HEK293 (cell line): ENCODE measurements at regions not wholly inside any gene's neighbourhood (a gene's known extent, or its start where the extent isn't known, plus 50 kb on each side); places are given as distances from the start of the nearest gene placed in this dataset.

Source experiments
- CTCF ChIA-PET: fragments of 350-600 bp; formaldehyde crosslinking; extraction: SDS; loops from one replicate; lab custom pipeline; 2021; ENCODE audit warnings: antibody characterized with exemption; lab: Yijun Ruan, JAX
- POLR2A ChIA-PET: fragments of 300-600 bp; formaldehyde crosslinking; extraction: SDS; loops from one replicate; lab custom pipeline; 2020; ENCODE audit warnings: antibody characterized with exemption, inconsistent platforms; lab: Yijun Ruan, JAX
- H3K27ac ChIP-seq: fragments of 200-500 bp; sonication (Bioruptor generic); 2 replicates; pipeline ENCODE4 v1.5.1; 2014; ENCODE audit warnings: low read depth, low read length, control low read depth, inconsistent platforms; ENCODE audit errors: extremely low read depth
- H3K36me3 ChIP-seq, 2 experiments: fragments of 200-500 bp in 1 of 2; sonication (Bioruptor generic) in 1 of 2; 1 replicate in 1 of 2; 2 replicates in 1 of 2; pipeline ENCODE4 v1.5.1; 2014 to 2017; ENCODE audit warnings: inconsistent platforms in 2 of 2, low read length in 2 of 2; ENCODE audit not compliant: control insufficient read depth in 2 of 2, insufficient read depth in 1 of 2
- H3K4me1 ChIP-seq: fragments of 200-500 bp; sonication (Bioruptor generic); 2 replicates; pipeline ENCODE4 v1.5.1; 2014; ENCODE audit warnings: mild to moderate bottlenecking, low read length, inconsistent platforms; ENCODE audit not compliant: control insufficient read depth, insufficient read depth
- H3K4me3 ChIP-seq: 2 replicates; pipeline ENCODE4 v1.5.1; 2011; ENCODE audit warnings: low read depth, mild to moderate bottlenecking, control low read depth, low read length, moderate library complexity
- H3K9me3 ChIP-seq: fragments of 200-500 bp; sonication (Bioruptor generic); 2 replicates; pipeline ENCODE4 v1.5.1; 2014; ENCODE audit warnings: low read depth, low read length, inconsistent platforms; ENCODE audit not compliant: control insufficient read depth, insufficient read depth
- ATF2 ChIP-seq: fragments of 450-650 bp; formaldehyde crosslinking; IDR thresholded peaks from 2 replicates; pipeline ENCODE4 v1.5.1; 2016; ENCODE audit warnings: missing biosample characterization, missing genetic modification characterization, low read depth
- KLF8 ChIP-seq: fragments of 450-650 bp; formaldehyde crosslinking; IDR thresholded peaks from 2 replicates; pipeline ENCODE4 v1.5.1; 2016; ENCODE audit warnings: missing biosample characterization, missing genetic modification characterization
- MZF1 ChIP-seq: fragments of 450-650 bp; formaldehyde crosslinking; IDR thresholded peaks from 2 replicates; pipeline ENCODE4 v1.5.1; 2017; ENCODE audit warnings: missing biosample characterization, missing genetic modification characterization, borderline replicate concordance
- REST ChIP-seq: fragments of 450-650 bp; formaldehyde crosslinking; IDR thresholded peaks from 2 replicates; pipeline ENCODE4 v1.5.1; 2016; ENCODE audit warnings: missing biosample characterization, missing genetic modification characterization
- ZBTB48 ChIP-seq: fragments of 450-650 bp; formaldehyde crosslinking; IDR thresholded peaks from 2 replicates; pipeline ENCODE4 v1.5.1; 2016; ENCODE audit warnings: missing biosample characterization, missing genetic modification characterization
- ZFP41 ChIP-seq: fragments of 450-650 bp; formaldehyde crosslinking; IDR thresholded peaks from 2 replicates; pipeline ENCODE4 v1.5.1; 2016; ENCODE audit warnings: missing biosample characterization, missing genetic modification characterization, borderline replicate concordance
- ZNF169 ChIP-seq: fragments of 450-650 bp; formaldehyde crosslinking; IDR thresholded peaks from 2 replicates; pipeline ENCODE4 v1.5.1; 2016; ENCODE audit warnings: missing biosample characterization, missing genetic modification characterization
- ZNF221 ChIP-seq: fragments of 450-650 bp; formaldehyde crosslinking; IDR thresholded peaks from 2 replicates; pipeline ENCODE4 v1.5.1; 2017; ENCODE audit warnings: missing biosample characterization, missing genetic modification characterization, borderline replicate concordance
- ZNF26 ChIP-seq: fragments of 450-650 bp; formaldehyde crosslinking; IDR thresholded peaks from 2 replicates; pipeline ENCODE4 v1.5.1; 2016; ENCODE audit warnings: missing biosample characterization, missing genetic modification characterization
- ZNF311 ChIP-seq: fragments of 450-650 bp; formaldehyde crosslinking; IDR thresholded peaks from 2 replicates; pipeline ENCODE4 v1.5.1; 2017; ENCODE audit warnings: missing biosample characterization, missing genetic modification characterization, borderline replicate concordance
- ZNF560 ChIP-seq: fragments of 450-650 bp; formaldehyde crosslinking; IDR thresholded peaks from 2 replicates; pipeline ENCODE4 v1.5.1; 2017; ENCODE audit warnings: missing biosample characterization, missing genetic modification characterization, borderline replicate concordance
- ZNF561 ChIP-seq: fragments of 450-650 bp; IDR thresholded peaks from 2 replicates; pipeline ENCODE4 v1.5.1; 2018; ENCODE audit warnings: missing biosample characterization, missing genetic modification characterization, borderline replicate concordance
- ZNF658 ChIP-seq: fragments of 450-650 bp; formaldehyde crosslinking; IDR thresholded peaks from 2 replicates; pipeline ENCODE4; 2016; ENCODE audit warnings: missing biosample characterization, missing genetic modification characterization
- ZNF707 ChIP-seq: fragments of 450-650 bp; formaldehyde crosslinking; IDR thresholded peaks from 2 replicates; pipeline ENCODE4 v1.5.1; 2016; ENCODE audit warnings: missing biosample characterization, missing genetic modification characterization
- ZNF843 ChIP-seq: fragments of 450-650 bp; formaldehyde crosslinking; IDR thresholded peaks from 2 replicates; pipeline ENCODE4 v1.5.1; 2016; ENCODE audit warnings: missing biosample characterization, missing genetic modification characterization
- ZSCAN30 ChIP-seq: fragments of 450-650 bp; IDR thresholded peaks from 2 replicates; pipeline ENCODE4 v1.5.1; 2018; ENCODE audit warnings: missing biosample characterization, mild to moderate bottlenecking, missing genetic modification characterization, moderate library complexity
- TF ChIP-seq, protein P1 (sequence below): fragments of 450-650 bp; formaldehyde crosslinking; IDR thresholded peaks from 2 replicates; pipeline ENCODE4 v1.5.1; 2016; ENCODE audit warnings: missing biosample characterization, missing genetic modification characterization

- TF ChIP-seq, protein P1, sequence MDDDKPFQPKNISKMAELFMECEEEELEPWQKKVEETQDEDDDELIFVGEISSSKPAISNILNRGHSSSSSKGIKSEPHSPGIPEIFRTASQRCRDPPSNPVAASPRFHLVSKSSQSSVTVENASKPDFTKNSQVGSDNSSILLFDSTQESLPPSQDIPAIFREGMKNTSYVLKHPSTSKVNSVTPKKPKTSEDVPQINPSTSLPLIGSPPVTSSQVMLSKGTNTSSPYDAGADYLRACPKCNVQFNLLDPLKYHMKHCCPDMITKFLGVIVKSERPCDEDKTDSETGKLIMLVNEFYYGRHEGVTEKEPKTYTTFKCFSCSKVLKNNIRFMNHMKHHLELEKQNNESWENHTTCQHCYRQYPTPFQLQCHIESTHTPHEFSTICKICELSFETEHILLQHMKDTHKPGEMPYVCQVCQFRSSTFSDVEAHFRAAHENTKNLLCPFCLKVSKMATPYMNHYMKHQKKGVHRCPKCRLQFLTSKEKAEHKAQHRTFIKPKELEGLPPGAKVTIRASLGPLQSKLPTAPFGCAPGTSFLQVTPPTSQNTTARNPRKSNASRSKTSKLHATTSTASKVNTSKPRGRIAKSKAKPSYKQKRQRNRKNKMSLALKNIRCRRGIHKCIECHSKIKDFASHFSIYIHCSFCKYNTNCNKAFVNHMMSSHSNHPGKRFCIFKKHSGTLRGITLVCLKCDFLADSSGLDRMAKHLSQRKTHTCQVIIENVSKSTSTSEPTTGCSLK (tag by site-specific recombination) = no peak
- TF ChIP-seq ZNF26 (tag by site-specific recombination) (no peak), ZNF707 (tag by site-specific recombination) (no peak), MZF1 (no peak), ZSCAN30 (tag by site-specific recombination) (no peak), KLF8 (tag by site-specific recombination) (no peak), ATF2 (tag by site-specific recombination) (no peak), REST (tag by site-specific recombination) (no peak)
- TF ChIP-seq, all 188 proteins: peak for 0
These were observed 112.0 kb downstream of the DACT2 start (continued) for GRCh38 chr6:168207421-168208175.

DNA sequence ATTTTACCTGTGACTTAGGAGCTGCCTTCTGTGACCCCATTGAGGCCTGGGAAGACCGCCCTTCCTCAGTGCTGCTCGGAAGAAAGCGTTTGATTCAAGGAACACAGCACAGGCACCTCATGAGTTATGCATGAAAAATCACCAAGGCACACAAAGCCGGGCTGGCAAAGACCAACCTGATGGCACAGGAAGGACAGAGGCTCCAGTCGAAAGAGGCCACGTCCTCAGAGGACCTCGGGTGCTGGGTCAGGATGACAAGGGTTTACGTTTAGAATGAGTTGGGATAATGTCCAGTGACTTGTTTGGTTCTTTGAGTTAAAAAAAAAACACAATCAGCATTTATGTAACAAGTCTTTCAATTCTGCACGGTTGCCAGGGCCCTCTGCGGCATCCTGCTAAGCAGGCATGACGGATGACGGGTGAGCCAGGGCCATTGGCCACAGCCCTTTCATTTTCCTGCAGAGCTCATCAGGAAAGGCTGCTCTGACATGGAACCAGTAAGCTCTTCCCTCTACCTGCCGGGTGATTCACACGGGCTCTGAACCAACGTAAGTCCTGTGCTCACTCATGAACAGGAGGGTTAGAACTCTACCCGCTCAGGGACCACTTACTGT lies 112.8 kb downstream of the DACT2 start:
- CTCF ChIA-PET = interaction anchor here (0.6 kb wide), 2 partner anchors 315 to 401 kb away, joined by 3 to 5 read pairs; no protein-coding TSS in a partner anchor

More for the DNA sequence above, 112.8 kb downstream of the DACT2 start:
- no peak for TF ChIP-seq ZNF658 (tag by site-specific recombination)
- no peak for TF ChIP-seq ATF2 (tag by site-specific recombination)
- no peak for TF ChIP-seq ZBTB48 (tag by site-specific recombination)
- no peak for TF ChIP-seq ZNF221 (tag by site-specific recombination)
- no peak for TF ChIP-seq ZFP41 (tag by site-specific recombination)
- no peak for TF ChIP-seq ZNF169 (tag by site-specific recombination)
- no peak for TF ChIP-seq ZNF561 (tag by site-specific recombination)
- no peak for TF ChIP-seq ZNF560 (tag by site-specific recombination)
- no peak for TF ChIP-seq ZSCAN30 (tag by site-specific recombination)
- TF ChIP-seq ZNF311 (tag by site-specific recombination) = no peak
- TF ChIP-seq ZNF843 (tag by site-specific recombination) = no peak
- no peak overlapping the region for H3K4me3 ChIP-seq
- no peaks in the 10 kb centered on the region for H3K9me3 ChIP-seq
- no peaks in the 10 kb centered on the region for H3K36me3 ChIP-seq
- POLR2A ChIA-PET = no interaction called here
- no peak overlapping the region for H3K27ac ChIP-seq
- no peaks in the 10 kb centered on the region for H3K4me1 ChIP-seq
